ENCODE measurements at regions not wholly inside any gene's neighbourhood (a gene's known extent, or its start where the extent isn't known, plus 50 kb on each side); places are given as distances from the start of the nearest gene placed in this dataset.

DNA sequence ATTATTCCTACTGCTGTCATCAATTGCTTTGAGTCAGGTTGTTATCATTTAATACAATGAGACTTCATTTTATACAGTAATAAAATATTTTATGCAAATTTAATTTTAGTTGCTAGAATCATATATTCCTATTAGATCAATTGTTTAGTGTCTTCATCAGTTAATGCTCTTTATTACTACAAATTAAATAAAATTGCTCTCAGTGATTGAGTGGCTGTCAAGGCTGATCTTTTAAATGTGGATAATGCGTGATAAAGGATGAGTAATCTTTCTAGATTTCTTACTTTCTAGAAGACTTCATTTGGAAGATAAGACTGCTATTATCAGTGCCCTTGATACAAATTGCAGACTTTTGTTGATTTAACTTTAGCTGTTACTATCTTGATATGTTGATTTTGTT lies 59.6 kb upstream of the CDH2 start:
- no peaks in the 10 kb centered on the region for H3K27me3 ChIP-seq
- WGBS, result 85% methylated on average over 1 of the region's 1 CpG
- no peak overlapping the region for H3K27ac ChIP-seq
- DNase-seq (ENCODE audit: low spot score in 2 of 2), result no peak
- no peaks in the 10 kb centered on the region for H3K9me3 ChIP-seq
- TF ChIP-seq, protein P1, sequence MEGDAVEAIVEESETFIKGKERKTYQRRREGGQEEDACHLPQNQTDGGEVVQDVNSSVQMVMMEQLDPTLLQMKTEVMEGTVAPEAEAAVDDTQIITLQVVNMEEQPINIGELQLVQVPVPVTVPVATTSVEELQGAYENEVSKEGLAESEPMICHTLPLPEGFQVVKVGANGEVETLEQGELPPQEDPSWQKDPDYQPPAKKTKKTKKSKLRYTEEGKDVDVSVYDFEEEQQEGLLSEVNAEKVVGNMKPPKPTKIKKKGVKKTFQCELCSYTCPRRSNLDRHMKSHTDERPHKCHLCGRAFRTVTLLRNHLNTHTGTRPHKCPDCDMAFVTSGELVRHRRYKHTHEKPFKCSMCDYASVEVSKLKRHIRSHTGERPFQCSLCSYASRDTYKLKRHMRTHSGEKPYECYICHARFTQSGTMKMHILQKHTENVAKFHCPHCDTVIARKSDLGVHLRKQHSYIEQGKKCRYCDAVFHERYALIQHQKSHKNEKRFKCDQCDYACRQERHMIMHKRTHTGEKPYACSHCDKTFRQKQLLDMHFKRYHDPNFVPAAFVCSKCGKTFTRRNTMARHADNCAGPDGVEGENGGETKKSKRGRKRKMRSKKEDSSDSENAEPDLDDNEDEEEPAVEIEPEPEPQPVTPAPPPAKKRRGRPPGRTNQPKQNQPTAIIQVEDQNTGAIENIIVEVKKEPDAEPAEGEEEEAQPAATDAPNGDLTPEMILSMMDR (IDR thresholded peaks at IDR 0.05), result no peak
- TF ChIP-seq POLR2AphosphoS5 (IDR thresholded peaks at IDR 0.05) (no peak), EP300 (IDR thresholded peaks at IDR 0.05) (no peak), POLR2A (IDR thresholded peaks at IDR 0.05) (no peak)
- no peaks in the 10 kb centered on the region for H3K4me1 ChIP-seq
- H3K36me3 ChIP-seq, result no peaks in the 10 kb centered on the region
- no peak overlapping the region for H3K4me3 ChIP-seq
